NCI-H510A treated with DMSO at 0.1 percent for 48 hours (cell line): ENCODE measurements at regions not wholly inside any gene's neighbourhood (a gene's known extent, or its start where the extent isn't known, plus 50 kb on each side); places are given as distances from the start of the nearest gene placed in this dataset.

ENCODE experiments used
- DNase-seq: peaks from one replicate; lab custom pipeline; 2025; lab: John Stamatoyannopoulos, UW

- no peak for DNase-seq
Measured at GRCh38 chr4:180398564-180398963, 1844.6 kb upstream of the TENM3 start.

GRCh38 chr4:180407275-180407885 lies 1835.8 kb upstream of the TENM3 start:
- no peak for DNase-seq

GRCh38 chr4:180418819-180419531 lies 1824.2 kb upstream of the TENM3 start:
- no peak for DNase-seq

- DNase-seq, result no peak
Measured at GRCh38 chr4:180422989-180423711, 1820.1 kb upstream of the TENM3 start.

GRCh38 chr4:180423712-180424057 lies 1819.5 kb upstream of the TENM3 start:
- peak; percentile 29 for DNase-seq

- no peak for DNase-seq
Measured at GRCh38 chr4:180426938-180427337, 1816.3 kb upstream of the TENM3 start.

GRCh38 chr4:180430283-180430682 lies 1812.9 kb upstream of the TENM3 start:
- no peak for DNase-seq

- no peak for DNase-seq
Measured at GRCh38 chr4:180434131-180434895, 1808.9 kb upstream of the TENM3 start.

- DNase-seq, result no peak
Measured at GRCh38 chr4:180436361-180436760, 1806.8 kb upstream of the TENM3 start.

GRCh38 chr4:180437601-180438000 lies 1805.6 kb upstream of the TENM3 start:
- DNase-seq, result no peak

- no peak for DNase-seq
Measured at GRCh38 chr4:180448306-180448705, 1794.9 kb upstream of the TENM3 start.

- DNase-seq, result peak; percentile 6
Measured at GRCh38 chr4:180449395-180449956, 1793.7 kb upstream of the TENM3 start.

- peak; percentile 54 for DNase-seq
Measured at GRCh38 chr4:180455226-180455625, 1788.0 kb upstream of the TENM3 start.

- DNase-seq, result no peak
Measured at GRCh38 chr4:180456928-180457327, 1786.3 kb upstream of the TENM3 start.

- DNase-seq, result no peak
Measured at GRCh38 chr4:180462116-180462515, 1781.1 kb upstream of the TENM3 start.

- DNase-seq, result no peak
Measured at GRCh38 chr4:180465364-180465763, 1777.8 kb upstream of the TENM3 start.

GRCh38 chr4:180483036-180483435 lies 1760.2 kb upstream of the TENM3 start:
- DNase-seq, result no peak

GRCh38 chr4:180485407-180485806 lies 1757.8 kb upstream of the TENM3 start:
- no peak for DNase-seq

GRCh38 chr4:180486342-180486741 lies 1756.9 kb upstream of the TENM3 start:
- no peak for DNase-seq

GRCh38 chr4:180489787-180490186 lies 1753.4 kb upstream of the TENM3 start:
- DNase-seq, result no peak

- DNase-seq, result no peak
Measured at GRCh38 chr4:180491210-180491609, 1752.0 kb upstream of the TENM3 start.

- no peak for DNase-seq
Measured at GRCh38 chr4:180493299-180493698, 1749.9 kb upstream of the TENM3 start.
